ENCODE measurements at regions not wholly inside any gene's neighbourhood (a gene's known extent, or its start where the extent isn't known, plus 50 kb on each side); places are given as distances from the start of the nearest gene placed in this dataset.

DNA sequence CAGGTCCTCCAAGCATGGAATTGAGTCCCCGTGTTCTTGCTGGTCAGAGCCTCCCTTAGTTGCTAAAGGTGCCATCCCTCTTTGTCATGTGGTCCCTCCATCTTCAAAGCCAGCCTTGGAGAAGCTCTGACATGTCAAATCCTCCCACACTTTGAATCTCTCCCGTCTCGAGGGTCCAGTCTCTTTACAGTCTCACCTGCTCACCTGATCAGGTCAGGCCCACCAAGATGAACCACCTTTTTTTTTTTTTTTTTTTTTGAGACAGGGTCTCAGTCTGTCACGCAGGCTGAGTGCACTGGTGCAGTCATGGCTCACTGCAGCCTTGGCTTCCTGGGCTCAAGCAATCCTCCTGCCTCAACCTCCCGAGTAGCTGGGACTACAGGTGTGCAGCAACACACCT lies 100.3 kb upstream of the PRR5 start:
- DNase-seq: no peak
- Histone ChIP-seq H3K9me3 (ENCODE audit: control insufficient read depth, low read depth, low read length) (no peaks in the 10 kb centered on the region), H3K4me3 (ENCODE audit: low read length) (no peak overlapping the region), H3K36me3 (ENCODE audit: control insufficient read depth, insufficient read depth, low read length) (no peaks in the 10 kb centered on the region), H3K27me3 (ENCODE audit: control insufficient read depth, insufficient read depth, low read length) (peaks cover 10% of the 10 kb centered on the region), H3K4me1 (ENCODE audit: control insufficient read depth, insufficient read depth, low read length) (no peaks in the 10 kb centered on the region), H3K27ac (ENCODE audit: low read length) (no peak overlapping the region)
- no CpG with 5 or more reads among the region's 5 CpGs for WGBS (ENCODE audit: insufficient coverage, low lambda C conversion rate)

DNA sequence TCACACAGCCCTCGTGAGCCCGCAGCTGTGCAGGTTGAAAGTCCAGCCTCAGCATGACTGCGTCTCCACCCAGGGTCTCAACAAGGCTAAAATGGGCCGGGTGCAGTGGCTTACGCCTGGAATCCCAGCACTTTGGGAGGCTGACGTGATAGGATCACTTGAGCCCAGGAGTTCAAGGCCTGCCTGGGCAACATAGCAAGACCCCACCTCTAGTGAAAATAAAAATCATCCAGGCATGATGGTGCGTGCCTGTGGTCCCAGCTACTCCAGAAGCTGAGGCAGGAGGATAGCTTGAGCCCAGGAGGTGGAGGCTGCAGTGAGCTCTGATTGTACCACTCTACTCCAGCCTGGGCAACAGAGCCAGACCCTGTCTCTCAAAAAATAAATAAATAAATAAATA lies 100.8 kb upstream of the PRR5 start:
- no peak overlapping the region for H3K27ac ChIP-seq (ENCODE audit: low read length)
- no peak for DNase-seq
- H3K27me3 ChIP-seq (ENCODE audit: control insufficient read depth, insufficient read depth, low read length): peaks cover 15% of the 10 kb centered on the region
- no CpG with 5 or more reads among the region's 7 CpGs for whole genome bisulfite sequencing (ENCODE audit: insufficient coverage, low lambda C conversion rate)
- H3K4me3 ChIP-seq (ENCODE audit: low read length): no peak overlapping the region
- H3K9me3 ChIP-seq (ENCODE audit: control insufficient read depth, low read depth, low read length): no peaks in the 10 kb centered on the region
- H3K36me3 ChIP-seq (ENCODE audit: control insufficient read depth, insufficient read depth, low read length): no peaks in the 10 kb centered on the region
- H3K4me1 ChIP-seq (ENCODE audit: control insufficient read depth, insufficient read depth, low read length): no peaks in the 10 kb centered on the region

DNA sequence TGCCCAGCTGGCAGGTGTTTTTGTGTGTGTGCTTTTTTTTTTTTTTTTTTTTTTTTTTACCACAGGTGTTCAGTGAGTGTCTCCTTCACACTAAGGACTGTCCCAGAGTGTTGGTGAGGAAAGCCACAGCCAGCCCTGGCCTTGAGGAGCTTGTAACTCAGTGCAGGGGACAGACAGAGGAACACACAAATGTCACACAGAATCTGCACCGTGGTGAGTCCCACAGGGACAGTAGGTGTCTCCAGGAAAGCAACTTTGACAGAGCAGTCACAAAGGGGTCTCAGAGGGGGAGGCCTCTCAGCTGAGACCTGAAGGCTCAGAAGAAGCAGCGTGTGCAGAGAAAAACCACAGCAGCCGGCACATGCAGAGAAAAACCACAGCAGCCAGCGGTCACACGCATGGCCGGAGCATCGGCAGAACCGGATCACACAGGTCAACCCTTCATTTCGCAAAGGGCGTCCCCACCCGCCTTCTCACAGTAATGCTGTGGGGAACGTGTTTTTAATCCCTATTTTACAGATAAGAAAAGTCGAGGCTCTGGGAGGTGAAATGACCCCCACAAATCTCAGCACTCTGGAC lies 101.7 kb upstream of the PRR5 start:
- no peak overlapping the region for H3K4me3 ChIP-seq (ENCODE audit: low read length)
- H3K27me3 ChIP-seq (ENCODE audit: control insufficient read depth, insufficient read depth, low read length): peaks cover 20% of the 10 kb centered on the region
- DNase-seq: no peak
- no peaks in the 10 kb centered on the region for H3K36me3 ChIP-seq (ENCODE audit: control insufficient read depth, insufficient read depth, low read length)
- H3K9me3 ChIP-seq (ENCODE audit: control insufficient read depth, low read depth, low read length): no peaks in the 10 kb centered on the region
- no peak overlapping the region for H3K27ac ChIP-seq (ENCODE audit: low read length)
- H3K4me1 ChIP-seq (ENCODE audit: control insufficient read depth, insufficient read depth, low read length): no peaks in the 10 kb centered on the region
- WGBS (ENCODE audit: insufficient coverage, low lambda C conversion rate): no CpG with 5 or more reads among the region's 13 CpGs

DNA sequence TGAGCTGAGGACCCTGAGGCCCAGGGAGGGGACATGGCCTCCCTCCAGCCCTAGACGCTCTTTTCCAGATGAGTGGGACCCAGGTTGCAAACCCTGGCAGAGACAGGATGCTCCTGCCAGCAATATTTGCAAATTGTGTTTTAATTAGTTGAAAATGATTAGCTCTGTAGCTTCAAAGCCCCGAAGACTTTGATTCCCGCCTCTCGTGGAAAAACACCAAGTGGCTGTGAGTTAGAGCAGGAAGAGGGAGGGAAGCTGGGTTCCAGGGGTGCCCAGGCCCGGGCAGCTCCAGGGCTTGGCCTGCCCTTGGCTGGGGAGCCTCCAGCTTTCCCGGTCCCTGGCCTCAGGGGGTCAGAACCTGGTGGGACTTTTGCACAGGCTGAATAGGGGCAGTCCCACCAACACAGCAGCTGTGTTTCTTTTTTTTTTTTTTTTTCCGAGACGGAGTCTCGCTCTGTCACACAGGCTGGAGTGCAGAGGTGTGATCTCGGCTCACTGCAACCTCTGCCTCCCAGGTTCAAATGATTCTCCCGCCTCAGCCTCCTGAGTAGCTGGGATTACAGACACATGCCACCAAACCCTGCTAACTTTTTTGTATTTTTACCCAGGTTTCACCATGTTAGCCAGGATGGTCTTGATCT lies 101.6 kb upstream of the RTL6 start:
- DNase-seq: no peak
- Histone ChIP-seq H3K36me3 (ENCODE audit: control insufficient read depth, insufficient read depth, low read length) (no peaks in the 10 kb centered on the region), H3K4me1 (ENCODE audit: control insufficient read depth, insufficient read depth, low read length) (no peaks in the 10 kb centered on the region), H3K9me3 (ENCODE audit: control insufficient read depth, low read depth, low read length) (no peaks in the 10 kb centered on the region), H3K27me3 (ENCODE audit: control insufficient read depth, insufficient read depth, low read length) (peaks cover 26% of the 10 kb centered on the region), H3K27ac (ENCODE audit: low read length) (no peak overlapping the region), H3K4me3 (ENCODE audit: low read length) (no peak overlapping the region)
- 100% methylated on average over 2 of the region's 11 CpGs for WGBS (ENCODE audit: insufficient coverage, low lambda C conversion rate)

DNA sequence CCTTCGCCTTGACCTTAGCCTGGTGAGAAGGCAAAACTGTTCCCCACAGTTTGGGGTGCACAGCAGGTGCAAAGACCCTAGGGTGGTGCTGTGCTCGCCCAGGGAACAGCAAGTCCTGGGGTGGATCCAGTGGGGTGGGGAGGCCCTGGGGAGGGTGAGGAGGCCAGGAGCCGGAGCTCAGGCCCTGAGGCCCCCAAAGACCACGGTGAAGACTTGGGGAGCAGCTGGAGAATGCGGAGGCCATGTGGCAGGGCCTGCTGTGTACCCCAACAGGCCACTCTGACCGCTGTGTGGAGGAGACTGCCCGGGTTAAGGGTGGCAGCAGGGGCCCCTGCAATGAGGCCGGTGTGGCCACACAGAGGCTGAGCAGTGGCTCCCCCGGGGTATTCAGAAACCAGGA lies 101.1 kb upstream of the RTL6 start:
- no CpG with 5 or more reads among the region's 9 CpGs for WGBS (ENCODE audit: insufficient coverage, low lambda C conversion rate)
- Histone ChIP-seq H3K27me3 (ENCODE audit: control insufficient read depth, insufficient read depth, low read length) (peaks cover 27% of the 10 kb centered on the region), H3K9me3 (ENCODE audit: control insufficient read depth, low read depth, low read length) (no peaks in the 10 kb centered on the region), H3K36me3 (ENCODE audit: control insufficient read depth, insufficient read depth, low read length) (no peaks in the 10 kb centered on the region), H3K4me1 (ENCODE audit: control insufficient read depth, insufficient read depth, low read length) (no peaks in the 10 kb centered on the region), H3K27ac (ENCODE audit: low read length) (no peak overlapping the region), H3K4me3 (ENCODE audit: low read length) (no peak overlapping the region)
- no peak for DNase-seq

DNA sequence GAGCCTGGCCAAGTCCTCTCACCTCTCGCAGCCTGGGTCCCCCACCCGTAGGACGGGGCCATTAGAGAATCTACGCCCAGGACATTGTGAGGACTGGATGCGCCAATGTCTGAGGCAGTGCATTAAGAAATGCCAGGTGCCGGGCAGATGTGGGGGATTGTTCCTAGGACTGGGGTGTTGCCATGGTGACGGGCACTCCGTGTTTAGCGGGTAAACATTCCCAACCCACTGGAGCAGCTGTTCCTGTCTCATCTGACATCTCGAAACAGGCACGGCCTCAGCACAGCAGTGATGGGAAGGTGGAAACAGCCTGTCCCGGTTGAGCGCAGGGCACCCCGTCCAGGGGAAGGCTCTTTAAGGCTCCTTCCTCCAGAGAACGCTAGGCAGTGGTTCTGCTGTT lies 99.6 kb upstream of the RTL6 start:
- no peak overlapping the region for H3K4me3 ChIP-seq (ENCODE audit: low read length)
- peaks cover 27% of the 10 kb centered on the region for H3K27me3 ChIP-seq (ENCODE audit: control insufficient read depth, insufficient read depth, low read length)
- H3K9me3 ChIP-seq (ENCODE audit: control insufficient read depth, low read depth, low read length): no peaks in the 10 kb centered on the region
- H3K4me1 ChIP-seq (ENCODE audit: control insufficient read depth, insufficient read depth, low read length): no peaks in the 10 kb centered on the region
- no peak for DNase-seq
- no peaks in the 10 kb centered on the region for H3K36me3 ChIP-seq (ENCODE audit: control insufficient read depth, insufficient read depth, low read length)
- no CpG with 5 or more reads among the region's 15 CpGs for WGBS (ENCODE audit: insufficient coverage, low lambda C conversion rate)
- no peak overlapping the region for H3K27ac ChIP-seq (ENCODE audit: low read length)

DNA sequence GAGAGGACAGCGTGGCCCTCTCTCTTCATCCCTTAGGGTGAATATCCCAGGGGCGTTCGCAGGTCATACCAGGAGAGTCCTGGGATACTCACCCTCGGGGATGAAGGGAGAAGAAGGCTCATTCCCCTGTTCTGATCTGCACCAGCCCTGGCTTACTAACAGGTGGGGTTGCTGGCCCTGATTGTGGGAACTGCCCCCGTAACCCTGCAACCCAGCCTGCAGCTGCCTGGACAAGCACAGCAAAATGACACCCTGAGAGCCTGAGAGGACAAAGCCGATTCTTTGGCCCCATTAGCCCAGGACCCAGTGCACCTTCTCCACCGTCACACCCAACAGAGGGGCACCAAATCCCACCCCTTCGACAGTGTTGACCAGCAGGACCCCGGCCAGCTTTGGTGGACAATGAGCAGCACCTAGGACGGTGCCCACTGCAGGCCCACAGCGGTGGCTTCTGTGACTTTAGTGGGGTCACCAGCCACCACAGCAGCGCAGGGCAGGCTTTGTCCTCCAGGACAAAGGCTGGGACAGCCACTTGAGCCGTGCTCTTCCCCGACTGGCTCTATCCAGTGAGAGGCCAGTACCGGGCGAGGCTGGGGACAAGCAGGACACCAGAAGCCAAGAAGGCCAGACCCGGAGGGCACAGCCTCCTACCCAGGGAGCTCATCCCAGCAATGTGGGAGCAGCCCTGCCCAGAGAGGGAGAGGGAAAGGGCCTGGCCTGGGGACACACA lies 98.5 kb upstream of the RTL6 start:
- H3K27ac ChIP-seq (ENCODE audit: low read length): no peak overlapping the region

DNA sequence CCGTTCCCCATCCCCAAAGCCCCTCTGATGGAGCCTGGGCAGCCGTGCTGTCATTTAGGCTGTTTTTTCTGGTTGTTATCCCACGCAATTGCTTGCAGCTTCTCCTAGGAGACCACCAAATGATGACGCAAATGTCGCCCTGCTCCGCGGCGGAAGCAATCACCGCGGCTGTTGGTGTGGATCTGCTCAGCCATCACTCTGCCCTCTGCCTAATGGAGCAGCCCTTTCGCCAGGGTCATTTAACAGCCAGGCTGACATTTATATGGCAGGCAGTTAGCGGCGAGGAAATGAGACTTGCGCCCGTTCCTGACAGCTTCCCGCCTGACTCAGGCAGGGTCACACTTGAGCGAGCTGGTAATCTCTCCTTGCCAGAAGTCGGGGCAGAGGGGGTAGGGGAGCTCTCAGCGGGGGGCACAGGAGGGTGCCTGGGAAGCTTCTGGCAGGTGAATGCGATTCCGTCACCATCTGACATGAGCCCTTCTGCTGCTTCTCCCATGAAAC lies 97.9 kb upstream of the RTL6 start:
- no CpG with 5 or more reads among the region's 21 CpGs for WGBS (ENCODE audit: insufficient coverage, low lambda C conversion rate)
- H3K27ac ChIP-seq (ENCODE audit: low read length): no peak overlapping the region
- no peaks in the 10 kb centered on the region for H3K4me1 ChIP-seq (ENCODE audit: control insufficient read depth, insufficient read depth, low read length)
- peaks cover 27% of the 10 kb centered on the region for H3K27me3 ChIP-seq (ENCODE audit: control insufficient read depth, insufficient read depth, low read length)
- no peaks in the 10 kb centered on the region for H3K36me3 ChIP-seq (ENCODE audit: control insufficient read depth, insufficient read depth, low read length)
- peak; percentile 29 to 37 for DNase-seq
- H3K4me3 ChIP-seq (ENCODE audit: low read length): no peak overlapping the region
- H3K9me3 ChIP-seq (ENCODE audit: control insufficient read depth, low read depth, low read length): no peaks in the 10 kb centered on the region

More for the DNA sequence above, 98.5 kb upstream of the RTL6 start:
- WGBS (ENCODE audit: insufficient coverage, low lambda C conversion rate): no CpG with 5 or more reads among the region's 17 CpGs
- Histone ChIP-seq H3K27me3 (ENCODE audit: control insufficient read depth, insufficient read depth, low read length) (peaks cover 27% of the 10 kb centered on the region), H3K36me3 (ENCODE audit: control insufficient read depth, insufficient read depth, low read length) (no peaks in the 10 kb centered on the region), H3K4me1 (ENCODE audit: control insufficient read depth, insufficient read depth, low read length) (no peaks in the 10 kb centered on the region), H3K4me3 (ENCODE audit: low read length) (no peak overlapping the region), H3K9me3 (ENCODE audit: control insufficient read depth, low read depth, low read length) (no peaks in the 10 kb centered on the region)
- DNase-seq: no peak

DNA sequence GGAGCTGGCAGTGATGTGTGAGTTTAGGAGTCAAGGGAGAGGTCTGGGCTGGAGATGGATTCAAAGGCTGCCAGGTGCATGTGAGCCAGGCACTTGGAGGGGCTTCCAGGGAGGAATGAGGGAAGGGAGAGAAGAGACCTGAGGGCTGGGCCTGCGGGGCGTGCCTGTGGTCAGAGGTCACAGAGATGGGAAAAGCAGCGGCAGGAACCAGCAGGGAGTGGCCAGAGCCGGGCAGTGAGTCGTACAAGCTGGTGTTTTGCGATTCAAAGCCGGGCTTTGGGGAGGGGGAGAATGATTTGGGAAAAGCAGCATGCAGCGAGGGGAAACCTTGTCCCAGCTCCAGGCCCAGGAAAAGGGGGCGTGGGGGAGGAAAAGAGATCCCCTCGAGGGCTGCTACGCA lies 96.9 kb upstream of the RTL6 start:
- Histone ChIP-seq H3K9me3 (ENCODE audit: control insufficient read depth, low read depth, low read length) (no peaks in the 10 kb centered on the region), H3K4me1 (ENCODE audit: control insufficient read depth, insufficient read depth, low read length) (no peaks in the 10 kb centered on the region), H3K4me3 (ENCODE audit: low read length) (no peak overlapping the region), H3K27ac (ENCODE audit: low read length) (no peak overlapping the region), H3K27me3 (ENCODE audit: control insufficient read depth, insufficient read depth, low read length) (peaks cover 27% of the 10 kb centered on the region), H3K36me3 (ENCODE audit: control insufficient read depth, insufficient read depth, low read length) (no peaks in the 10 kb centered on the region)
- no peak for DNase-seq
- 11% methylated on average over 5 of the region's 11 CpGs for WGBS (ENCODE audit: insufficient coverage, low lambda C conversion rate)

DNA sequence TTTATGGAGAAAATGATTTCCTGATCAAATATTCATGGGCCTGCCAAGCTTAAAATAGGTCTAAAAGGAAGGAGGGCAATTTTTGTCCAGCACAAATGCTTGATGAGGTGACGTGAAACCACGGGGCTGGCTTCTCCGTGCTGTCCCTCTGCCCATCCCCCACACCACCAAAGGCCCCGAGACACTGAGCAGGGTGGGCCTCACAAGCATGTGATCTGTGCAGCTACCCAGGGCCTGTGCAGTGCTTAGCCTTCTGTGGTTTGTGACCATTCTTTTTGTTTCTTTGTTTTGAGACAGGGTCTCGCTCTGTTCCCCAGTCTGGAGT lies 94.8 kb upstream of the RTL6 start:
- Histone ChIP-seq H3K4me3 (ENCODE audit: low read length) (no peak overlapping the region), H3K36me3 (ENCODE audit: control insufficient read depth, insufficient read depth, low read length) (no peaks in the 10 kb centered on the region), H3K27ac (ENCODE audit: low read length) (no peak overlapping the region), H3K4me1 (ENCODE audit: control insufficient read depth, insufficient read depth, low read length) (no peaks in the 10 kb centered on the region), H3K27me3 (ENCODE audit: control insufficient read depth, insufficient read depth, low read length) (peaks cover 29% of the 10 kb centered on the region), H3K9me3 (ENCODE audit: control insufficient read depth, low read depth, low read length) (no peaks in the 10 kb centered on the region)
- no peak for DNase-seq
- no CpG with 5 or more reads among the region's 5 CpGs for WGBS (ENCODE audit: insufficient coverage, low lambda C conversion rate)

Measured in large intestine (tissue), 3 donors.